HPDE6-E6E7 (cell line): ENCODE measurements at regions not wholly inside any gene's neighbourhood (a gene's known extent, or its start where the extent isn't known, plus 50 kb on each side); places are given as distances from the start of the nearest gene placed in this dataset.

Experiments used
- DNase-seq: peaks from one replicate; pipeline ENCODE4 v3.0.0; 2011; ENCODE audit warnings: missing footprints; ENCODE audit errors: extremely low spot score

GRCh38 chr7:88509341-88509740, 202.6 kb upstream of the STEAP4 start:
- DNase-seq: no peak

- DNase-seq: no peak
These were observed 193.4 kb upstream of the STEAP4 start for GRCh38 chr7:88500131-88500530.

- DNase-seq: no peak
These were observed 189.4 kb upstream of the STEAP4 start for GRCh38 chr7:88495881-88496725.

- DNase-seq: no peak
These were observed 185.5 kb upstream of the STEAP4 start for GRCh38 chr7:88492153-88492552.

- DNase-seq: no peak
These were observed 184.2 kb upstream of the STEAP4 start for GRCh38 chr7:88490874-88491273.

- DNase-seq: no peak
These were observed 183.5 kb upstream of the STEAP4 start for GRCh38 chr7:88490161-88490560.

- DNase-seq: no peak
These were observed 179.1 kb upstream of the STEAP4 start for GRCh38 chr7:88485821-88486220.

GRCh38 chr7:88484551-88484950, 177.9 kb upstream of the STEAP4 start:
- DNase-seq: no peak

GRCh38 chr7:88480896-88481295, 174.2 kb upstream of the STEAP4 start:
- no peak for DNase-seq

- no peak for DNase-seq
These were observed 173.6 kb upstream of the STEAP4 start for GRCh38 chr7:88480271-88480670.

GRCh38 chr7:88477976-88478375, 171.3 kb upstream of the STEAP4 start:
- no peak for DNase-seq

- no peak for DNase-seq
These were observed 158.9 kb upstream of the STEAP4 start for GRCh38 chr7:88465600-88465999.

GRCh38 chr7:88462799-88463198, 156.1 kb upstream of the STEAP4 start:
- no peak for DNase-seq

- DNase-seq: no peak
These were observed 154.0 kb upstream of the STEAP4 start for GRCh38 chr7:88460650-88461049.

- DNase-seq: no peak
These were observed 152.3 kb upstream of the STEAP4 start for GRCh38 chr7:88458946-88459345.

GRCh38 chr7:88458279-88458678, 151.6 kb upstream of the STEAP4 start:
- no peak for DNase-seq

GRCh38 chr7:88457320-88457719, 150.6 kb upstream of the STEAP4 start:
- DNase-seq: no peak

GRCh38 chr7:88456490-88456889, 149.8 kb upstream of the STEAP4 start:
- DNase-seq: no peak

GRCh38 chr7:88455696-88456095, 149.0 kb upstream of the STEAP4 start:
- DNase-seq: peak; percentile 5

GRCh38 chr7:88452646-88453045, 146.0 kb upstream of the STEAP4 start:
- DNase-seq: no peak

GRCh38 chr7:88450874-88451273, 144.2 kb upstream of the STEAP4 start:
- no peak for DNase-seq

- DNase-seq: no peak
These were observed 142.7 kb upstream of the STEAP4 start for GRCh38 chr7:88449410-88449809.

- DNase-seq: no peak
These were observed 135.7 kb upstream of the STEAP4 start for GRCh38 chr7:88442413-88442812.

GRCh38 chr7:88437132-88437531, 130.4 kb upstream of the STEAP4 start:
- no peak for DNase-seq
